Hematopoietic multipotent progenitor cell treated with erythropoietin and hydrocortisone succinate and interleukin-3 and kit ligand, for 4 days (in vitro differentiated cells): ENCODE measurements at regions not wholly inside any gene's neighbourhood (a gene's known extent, or its start where the extent isn't known, plus 50 kb on each side); places are given as distances from the start of the nearest gene placed in this dataset.

ENCODE experiments used
- DNase-seq: peaks from one replicate; pipeline ENCODE4 v3.0.0-alpha.2; 2015

DNA sequence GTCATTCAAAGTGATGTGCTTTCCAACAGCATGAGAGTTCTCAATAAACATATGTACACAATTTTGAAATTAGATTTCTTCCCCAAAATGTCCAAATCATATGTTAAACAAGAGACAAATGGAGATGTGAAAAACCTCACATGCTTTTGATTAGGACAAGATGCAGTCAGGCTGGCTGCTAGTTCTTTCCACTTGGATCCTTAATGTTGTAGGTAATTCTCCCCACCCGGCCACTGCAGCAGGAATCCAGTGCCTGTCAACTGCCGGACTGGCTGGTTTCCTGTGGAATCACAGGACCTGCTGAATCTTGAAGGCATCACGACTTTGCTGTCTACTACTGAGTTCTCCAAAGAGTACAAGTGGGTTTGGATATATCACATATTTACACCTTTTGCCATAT lies 138.6 kb upstream of the AKR1E2 start:
- no peak for DNase-seq

GRCh38 chr10:4686644-4686996 lies 139.4 kb upstream of the AKR1E2 start:
- no peak for DNase-seq

DNA sequence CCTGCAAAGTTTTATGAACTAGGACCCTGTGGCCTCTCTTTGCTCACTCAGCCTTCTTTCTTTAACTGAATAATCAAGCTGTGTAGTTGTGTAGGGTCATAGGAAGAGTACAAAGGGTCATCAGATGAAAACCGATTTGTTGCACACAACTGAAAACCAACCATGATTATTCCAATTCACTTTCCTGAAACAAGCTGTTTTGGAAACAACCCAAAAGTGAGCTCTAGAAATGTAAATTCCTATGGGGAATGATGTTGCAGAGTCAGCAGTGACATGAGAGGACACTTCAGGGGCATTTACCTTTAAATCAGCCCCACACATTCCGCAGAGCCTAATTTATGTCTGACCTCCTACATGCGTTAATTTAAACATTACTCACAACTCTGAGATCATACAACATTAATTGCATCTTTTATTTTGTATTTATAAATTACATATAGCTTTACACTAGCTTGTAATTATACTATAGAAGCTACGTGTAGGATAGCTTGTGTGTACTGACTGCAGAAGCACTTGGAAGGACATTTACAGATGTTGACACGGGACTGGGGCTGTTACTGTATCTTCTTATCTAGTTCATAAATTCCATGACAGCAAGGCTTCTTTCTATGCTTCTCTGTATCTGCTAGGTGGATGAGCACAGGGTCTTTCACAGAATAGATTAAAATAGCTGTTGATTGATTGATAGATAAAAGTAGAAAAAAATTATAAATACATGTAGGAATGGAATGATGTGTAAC lies 139.9 kb upstream of the AKR1E2 start:
- DNase-seq: no peak

- no peak for DNase-seq
Measured at GRCh38 chr10:4685491-4685890, 140.5 kb upstream of the AKR1E2 start.

DNA sequence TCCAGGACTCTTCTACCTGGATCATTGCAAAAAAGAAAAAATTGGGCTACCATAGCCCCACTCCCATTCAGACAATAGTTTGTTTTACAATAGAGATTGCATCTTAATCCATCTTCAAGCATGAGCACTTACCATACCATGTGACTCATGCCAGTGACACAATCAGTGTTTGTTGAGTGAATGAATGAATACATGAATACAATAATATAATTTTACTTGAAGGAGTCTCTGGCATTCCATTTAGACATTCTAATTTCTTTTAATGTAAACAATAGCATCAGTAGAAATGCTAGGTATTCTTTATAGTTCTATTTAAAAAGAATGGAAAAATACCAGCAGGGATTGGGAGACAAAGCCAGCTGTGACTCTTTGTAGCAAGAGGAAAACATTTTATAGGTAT lies 141.6 kb upstream of the AKR1E2 start:
- DNase-seq: no peak

DNA sequence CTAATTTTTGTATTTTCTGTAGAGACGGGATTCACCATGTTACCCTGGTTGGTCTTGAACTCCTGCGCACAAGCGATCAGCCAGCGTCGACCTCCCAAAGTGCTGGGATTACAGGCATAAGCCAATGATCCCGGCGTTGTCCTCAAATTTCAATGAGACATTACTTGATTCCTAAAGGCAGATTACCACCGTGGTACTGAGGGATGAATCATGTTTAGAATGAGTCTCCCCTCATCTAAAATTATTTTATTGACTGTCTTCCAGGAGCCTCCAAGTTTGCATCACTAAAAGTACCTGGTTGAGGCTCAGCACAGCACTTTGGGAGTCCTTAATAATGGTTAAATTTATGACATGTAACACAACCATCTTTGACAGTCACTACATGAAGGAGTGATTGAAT lies 142.2 kb upstream of the AKR1E2 start:
- no peak for DNase-seq

DNA sequence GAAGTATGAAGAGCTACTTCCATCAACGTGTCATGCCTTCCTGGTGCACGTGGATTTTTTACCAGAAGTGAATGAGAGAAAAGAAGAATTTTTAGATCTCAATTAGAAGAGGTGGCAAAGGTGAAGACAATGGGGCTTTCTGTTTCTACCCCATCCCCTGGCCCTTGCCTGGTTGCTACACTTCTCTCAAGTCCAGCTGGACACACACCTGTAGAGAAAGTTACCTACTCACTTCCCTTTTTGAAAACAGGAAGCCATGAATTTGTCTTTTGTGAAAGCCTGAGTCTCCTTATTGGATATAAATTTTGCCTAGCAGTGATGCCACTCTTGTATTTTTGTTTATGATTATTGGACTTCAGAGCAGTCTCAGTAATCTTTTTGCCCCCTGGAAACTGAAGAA lies 142.9 kb upstream of the AKR1E2 start:
- no peak for DNase-seq

DNA sequence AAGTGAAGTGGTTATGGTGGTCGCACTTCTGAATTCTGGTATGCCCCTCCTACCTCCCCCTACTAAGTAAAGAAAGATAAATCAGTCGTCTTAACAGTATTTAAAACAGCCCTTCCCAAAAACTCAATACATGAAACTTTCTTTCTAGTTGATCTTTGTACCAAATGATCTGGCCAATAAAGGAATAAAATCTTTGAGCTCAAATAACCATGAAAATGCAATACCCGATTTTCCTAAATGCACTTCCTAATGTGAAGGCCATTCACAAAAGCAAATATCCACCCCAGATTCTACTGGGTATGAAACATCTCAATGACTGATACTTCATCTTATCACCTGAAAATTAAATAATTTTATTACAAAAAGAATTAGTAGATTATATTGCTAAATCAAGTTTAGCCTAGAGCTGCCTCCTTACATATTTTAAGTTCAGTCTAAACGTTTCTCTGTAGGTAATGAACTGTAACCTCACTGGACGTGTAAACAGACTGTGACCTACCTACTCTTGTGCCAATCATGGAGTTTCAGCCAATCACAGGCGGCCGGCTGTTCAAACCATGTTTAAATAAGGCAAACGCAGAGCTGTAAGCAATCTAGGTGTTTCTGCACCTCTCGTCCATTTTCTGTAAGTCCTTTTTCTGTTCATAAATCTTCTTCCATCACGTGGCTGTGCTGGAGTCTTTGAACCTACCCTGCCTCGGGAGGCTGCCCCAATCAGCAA lies 146.9 kb upstream of the AKR1E2 start:
- no peak for DNase-seq

DNA sequence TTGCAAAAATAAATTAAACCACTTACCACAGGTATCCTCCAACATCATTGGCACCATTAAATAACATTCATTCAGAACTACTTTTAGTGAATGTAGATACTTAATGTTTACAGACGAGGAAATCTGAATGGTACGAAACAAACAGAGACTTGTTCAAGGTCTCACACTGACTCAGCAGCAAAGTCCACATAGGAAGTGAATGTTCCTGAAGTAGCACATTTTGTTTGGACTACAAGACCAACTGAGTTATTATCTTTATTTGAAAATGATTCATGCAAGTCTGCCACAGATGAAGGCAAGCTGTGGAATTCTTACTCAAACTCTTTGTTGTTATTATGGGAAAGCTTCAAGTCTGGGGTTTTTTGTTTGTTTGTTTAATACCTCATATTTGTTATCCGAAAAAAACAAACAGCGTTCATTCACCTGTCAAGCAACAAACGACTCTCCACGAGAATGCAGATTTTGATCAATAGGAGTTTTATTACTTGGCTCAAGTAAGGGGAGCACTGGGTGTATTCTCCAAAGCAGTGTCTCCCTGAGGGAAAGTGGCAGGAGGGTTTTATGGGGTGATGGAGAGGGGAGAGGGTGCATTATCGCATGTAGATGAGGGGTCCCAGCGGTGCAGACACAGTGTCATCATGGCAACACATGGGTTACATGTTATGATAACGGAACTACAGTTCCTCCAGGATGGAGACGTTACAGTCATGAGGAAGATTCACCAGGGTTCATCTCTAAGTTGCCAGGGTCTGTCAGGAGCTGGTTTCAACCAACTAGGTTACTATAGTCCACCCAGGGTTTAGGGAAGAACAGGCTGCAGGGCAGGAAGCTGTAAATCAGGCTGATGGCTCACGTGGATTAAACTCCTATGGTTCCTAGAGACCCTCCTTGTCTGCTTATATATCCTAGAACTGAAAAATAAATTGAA lies 147.7 kb upstream of the AKR1E2 start:
- DNase-seq: no peak

DNA sequence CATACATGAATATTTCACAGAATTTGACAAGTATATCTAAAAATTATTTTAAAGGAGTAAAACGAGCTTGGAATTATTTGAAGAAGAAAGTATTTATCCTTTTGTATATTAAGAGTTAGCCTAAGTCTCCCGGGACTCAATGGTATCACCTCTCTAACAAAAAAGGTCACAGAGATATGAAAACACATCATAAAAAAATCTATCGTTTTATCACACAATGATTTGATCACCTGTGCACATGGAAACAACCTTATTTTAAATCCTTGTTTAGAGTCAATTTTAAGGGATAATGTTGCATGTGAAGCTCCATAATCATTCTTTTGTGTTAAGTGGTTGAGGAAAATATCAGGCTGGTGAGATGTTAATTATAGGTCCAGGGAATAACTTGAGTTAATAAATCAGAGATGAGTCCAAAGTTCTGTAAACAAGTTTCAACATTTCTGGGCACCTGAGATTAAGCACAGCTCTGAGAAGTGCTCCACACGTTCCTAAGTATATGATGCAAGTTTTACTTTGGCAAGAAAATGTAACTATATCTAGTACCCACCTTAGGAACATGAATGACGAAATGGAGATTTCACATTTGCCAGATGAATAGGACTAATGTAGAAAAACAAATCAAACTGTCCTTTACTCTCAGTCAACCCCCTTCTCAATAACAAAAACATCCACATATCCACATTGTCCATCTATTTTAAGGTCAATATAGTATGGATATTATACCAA lies 148.5 kb upstream of the AKR1E2 start:
- no peak for DNase-seq

DNA sequence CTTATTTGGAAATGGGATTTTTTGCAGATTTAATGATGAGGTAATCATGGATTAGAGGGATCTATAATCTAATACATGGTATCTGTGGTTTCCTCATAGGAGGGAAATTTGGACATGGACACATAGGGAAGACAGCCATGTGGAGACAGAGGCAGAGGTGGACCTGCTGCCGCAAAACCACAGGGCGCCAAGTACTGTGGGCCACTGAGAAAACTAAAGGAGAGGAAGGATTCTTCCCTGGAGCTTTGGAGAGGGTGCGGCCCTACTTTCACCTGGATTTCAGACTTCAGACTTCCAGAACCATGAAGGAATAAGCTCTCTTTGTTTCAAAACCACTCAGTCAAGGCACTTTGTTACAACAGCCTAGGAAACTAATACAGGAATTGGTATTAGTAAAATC lies 149.4 kb upstream of the AKR1E2 start:
- DNase-seq: no peak

DNA sequence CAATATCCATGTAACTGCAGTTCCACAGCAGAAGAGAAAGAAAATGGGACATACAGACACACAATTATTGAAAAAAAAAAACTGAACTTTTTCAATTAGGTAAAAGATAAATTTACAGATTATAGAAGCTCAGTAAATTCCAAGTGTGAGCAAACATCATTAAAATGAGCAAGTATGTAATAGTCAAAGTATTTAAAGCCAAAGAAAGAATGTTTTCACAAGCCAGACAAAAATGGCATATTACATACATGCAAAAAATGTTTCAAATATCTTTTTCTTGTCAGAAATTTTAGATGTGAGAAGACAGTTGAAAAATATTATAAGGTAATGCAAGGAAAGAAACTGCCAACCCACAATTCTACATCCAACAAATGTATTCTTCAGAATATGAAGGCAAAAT lies 150.2 kb upstream of the AKR1E2 start:
- no peak for DNase-seq

DNA sequence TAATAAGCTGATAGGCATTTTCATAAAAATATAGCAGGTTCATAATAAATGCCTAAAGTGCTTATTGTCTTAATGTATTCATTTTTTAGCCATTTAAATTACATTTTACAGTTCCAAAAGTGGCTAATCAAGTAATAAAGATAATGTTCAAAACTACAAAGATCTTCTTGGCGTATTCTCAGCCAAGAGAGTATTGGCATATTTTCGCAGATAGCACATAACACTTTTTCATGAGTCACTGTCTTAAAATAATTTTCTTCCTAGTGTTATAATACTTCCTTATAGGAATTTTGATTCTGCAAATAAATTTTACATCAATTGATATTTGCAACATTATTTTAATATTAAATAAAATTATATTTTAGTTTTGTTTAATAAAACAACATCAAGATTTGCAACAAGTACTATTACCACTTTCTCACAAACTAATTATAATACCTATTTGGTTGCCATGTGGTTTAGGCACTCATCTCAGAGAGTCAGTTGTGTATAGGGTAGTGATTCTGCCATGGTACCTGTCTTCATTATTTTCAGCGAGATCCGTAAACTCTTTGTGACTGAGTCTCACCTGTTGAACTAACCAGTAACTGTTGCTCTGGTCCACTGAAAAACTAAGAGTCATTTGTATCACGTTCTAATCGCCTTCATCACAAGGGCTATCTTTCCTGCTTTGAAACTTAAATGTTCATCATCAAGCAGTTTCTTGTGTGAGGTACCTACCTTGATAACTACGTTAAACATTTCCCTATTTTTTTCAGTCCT lies 152.5 kb upstream of the AKR1E2 start:
- no peak for DNase-seq

GRCh38 chr10:4672201-4672600 lies 153.8 kb upstream of the AKR1E2 start:
- no peak for DNase-seq

GRCh38 chr10:4671451-4672145 lies 154.4 kb upstream of the AKR1E2 start:
- no peak for DNase-seq

GRCh38 chr10:4670737-4671136 lies 155.3 kb upstream of the AKR1E2 start:
- DNase-seq: no peak

DNA sequence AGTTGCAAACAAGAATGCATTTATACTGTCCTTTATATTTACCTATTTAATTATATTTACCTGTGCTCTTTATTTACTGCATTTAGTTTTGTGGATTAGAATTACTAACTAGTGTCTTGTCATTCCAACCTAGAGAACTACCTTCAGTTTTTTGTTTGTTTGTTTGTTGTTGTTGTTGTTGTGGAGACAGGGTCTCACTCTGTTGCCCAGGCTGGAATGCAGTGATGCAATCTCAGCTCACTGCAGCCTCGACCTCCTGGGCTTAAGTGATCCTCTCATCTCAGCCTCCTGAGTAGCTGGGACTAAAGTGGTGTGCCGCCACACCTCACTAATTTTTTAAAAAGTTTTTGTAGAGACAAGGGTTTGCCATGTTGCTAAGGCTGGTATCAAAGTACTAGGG lies 156.4 kb upstream of the AKR1E2 start:
- DNase-seq: no peak

DNA sequence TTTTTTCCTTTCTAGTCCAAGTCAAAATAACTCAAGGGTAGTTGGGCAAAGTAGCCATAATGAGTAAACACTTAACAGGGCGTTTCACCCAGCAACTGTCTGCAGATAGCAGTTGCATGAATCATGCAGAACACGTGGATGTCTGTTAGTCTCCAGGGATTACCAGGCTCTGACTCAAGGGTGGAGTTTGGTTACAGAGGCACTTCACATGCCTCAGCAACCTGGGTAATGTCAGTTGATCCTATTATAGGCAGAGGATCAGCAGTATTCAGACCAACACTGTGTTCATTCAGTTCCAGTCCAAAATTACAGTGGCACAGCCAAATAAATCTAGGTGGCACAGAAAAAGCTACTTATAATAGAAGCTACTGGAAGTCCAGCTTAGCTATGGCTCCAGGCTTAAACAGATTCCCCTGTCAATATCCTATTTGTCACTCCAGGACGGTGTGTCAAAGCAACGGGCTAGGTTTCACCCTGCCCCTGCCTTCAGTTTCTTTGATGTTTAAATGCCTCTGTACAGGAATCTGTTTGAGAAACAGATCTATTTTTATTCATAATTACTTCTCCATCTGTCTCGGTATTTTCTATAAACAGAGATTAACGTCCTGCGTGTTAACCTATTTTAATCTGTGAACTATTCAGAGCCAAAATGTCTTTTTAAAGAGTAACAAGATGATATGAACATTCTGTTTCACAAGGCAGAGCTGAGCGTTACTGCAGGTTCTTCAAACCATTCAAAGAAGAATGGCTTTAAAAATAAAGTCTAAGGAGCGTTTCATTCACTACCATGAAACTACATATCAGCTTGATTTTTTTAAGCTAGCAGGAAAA lies 162.6 kb upstream of the AKR1E2 start:
- peak; percentile 44 for DNase-seq

DNA sequence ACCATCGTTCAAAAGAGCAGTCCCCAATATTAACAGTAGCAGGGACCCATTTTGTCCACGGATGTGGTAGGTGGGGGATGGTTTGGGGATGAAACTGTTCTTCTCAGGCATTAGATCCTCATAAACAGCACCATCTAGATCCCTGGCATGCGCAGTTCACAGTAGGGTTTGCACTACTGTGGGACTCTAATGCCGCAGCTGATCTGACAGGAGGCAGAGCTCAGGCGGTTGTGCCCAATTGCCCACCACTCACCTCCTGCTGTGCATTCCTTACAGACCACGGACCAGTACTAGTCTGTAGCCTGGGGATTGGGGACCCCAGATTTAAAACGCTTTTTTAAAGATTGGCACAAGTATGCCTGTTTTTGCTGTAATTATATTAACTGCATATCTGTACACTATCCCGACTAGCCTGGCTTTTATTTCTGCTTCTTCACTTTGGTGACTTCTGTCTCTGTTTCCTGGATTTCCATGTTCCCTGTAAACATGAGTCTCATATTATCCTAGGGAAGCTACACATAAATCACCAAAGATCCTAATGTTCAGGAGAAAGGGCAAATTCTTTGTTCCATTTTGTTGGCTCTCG lies 163.3 kb upstream of the AKR1E2 start:
- no peak for DNase-seq
